BE2C (cell line): ENCODE measurements at regions not wholly inside any gene's neighbourhood (a gene's known extent, or its start where the extent isn't known, plus 50 kb on each side); places are given as distances from the start of the nearest gene placed in this dataset.

Source experiments
- DNase-seq: peaks from one replicate; pipeline ENCODE4 v3.0.0-alpha.2; 2020
- H3K27me3 ChIP-seq: fragments of 250-450 bp; sonication (Bioruptor Pico); 2 replicates; pipeline ENCODE4 v1.5.1; 2020; ENCODE audit warnings: mild to moderate bottlenecking
- H3K36me3 ChIP-seq: fragments of 250-450 bp; sonication (Bioruptor Pico); 2 replicates; pipeline ENCODE4 v1.5.1; 2020; ENCODE audit warnings: mild to moderate bottlenecking
- H3K4me1 ChIP-seq: fragments of 250-450 bp; sonication (Bioruptor Pico); 2 replicates; pipeline ENCODE4 v1.5.1; 2020
- H3K4me3 ChIP-seq: 2 replicates; pipeline ENCODE4 v1.5.1; 2011; ENCODE audit warnings: low read depth, low read length
- H3K9me3 ChIP-seq: fragments of 250-450 bp; sonication (Bioruptor Pico); 2 replicates; pipeline ENCODE4 v1.5.1; 2020
- TF ChIP-seq, protein P1 (sequence below): IDR thresholded peaks from 2 replicates; pipeline ENCODE4 v1.5.1; 2012; ENCODE audit warnings: mild to moderate bottlenecking, low read depth, low read length

GRCh38 chr1:203419558-203419957 is 56.0 kb upstream of the PRELP start:
- TF ChIP-seq, protein P1, sequence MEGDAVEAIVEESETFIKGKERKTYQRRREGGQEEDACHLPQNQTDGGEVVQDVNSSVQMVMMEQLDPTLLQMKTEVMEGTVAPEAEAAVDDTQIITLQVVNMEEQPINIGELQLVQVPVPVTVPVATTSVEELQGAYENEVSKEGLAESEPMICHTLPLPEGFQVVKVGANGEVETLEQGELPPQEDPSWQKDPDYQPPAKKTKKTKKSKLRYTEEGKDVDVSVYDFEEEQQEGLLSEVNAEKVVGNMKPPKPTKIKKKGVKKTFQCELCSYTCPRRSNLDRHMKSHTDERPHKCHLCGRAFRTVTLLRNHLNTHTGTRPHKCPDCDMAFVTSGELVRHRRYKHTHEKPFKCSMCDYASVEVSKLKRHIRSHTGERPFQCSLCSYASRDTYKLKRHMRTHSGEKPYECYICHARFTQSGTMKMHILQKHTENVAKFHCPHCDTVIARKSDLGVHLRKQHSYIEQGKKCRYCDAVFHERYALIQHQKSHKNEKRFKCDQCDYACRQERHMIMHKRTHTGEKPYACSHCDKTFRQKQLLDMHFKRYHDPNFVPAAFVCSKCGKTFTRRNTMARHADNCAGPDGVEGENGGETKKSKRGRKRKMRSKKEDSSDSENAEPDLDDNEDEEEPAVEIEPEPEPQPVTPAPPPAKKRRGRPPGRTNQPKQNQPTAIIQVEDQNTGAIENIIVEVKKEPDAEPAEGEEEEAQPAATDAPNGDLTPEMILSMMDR: no peak
- Histone ChIP-seq H3K36me3 (no peaks in the 10 kb centered on the region), H3K4me3 (no peak overlapping the region), H3K27me3 (no peaks in the 10 kb centered on the region), H3K9me3 (no peaks in the 10 kb centered on the region), H3K4me1 (no peaks in the 10 kb centered on the region)
- no peak for DNase-seq

DNA sequence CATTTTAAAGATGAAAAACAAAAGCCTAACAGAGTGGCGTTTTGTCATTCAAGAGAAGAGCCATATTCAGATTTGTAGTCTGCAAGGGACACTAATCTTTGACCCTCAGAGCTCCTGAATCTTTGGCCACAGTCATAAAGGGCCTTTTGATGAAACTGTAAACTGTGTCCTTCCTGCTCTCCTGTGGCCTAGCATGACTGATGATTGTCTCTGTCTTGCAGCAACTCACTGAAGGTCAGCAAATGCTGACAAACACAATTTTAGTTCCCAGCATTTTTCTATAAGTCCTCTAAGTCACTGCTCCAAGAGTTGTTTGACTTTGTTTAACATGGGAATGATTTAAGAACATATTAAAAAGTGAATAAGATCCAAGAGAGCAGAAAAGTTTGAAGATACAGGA is 55.3 kb upstream of the PRELP start:
- DNase-seq: no peak
- Histone ChIP-seq H3K4me1 (no peaks in the 10 kb centered on the region; the same call in 1 of the 2 replicates), H3K9me3 (no peaks in the 10 kb centered on the region), H3K4me3 (no peak overlapping the region), H3K27me3 (no peaks in the 10 kb centered on the region), H3K36me3 (no peaks in the 10 kb centered on the region)
- TF ChIP-seq, protein P1: no peak

DNA sequence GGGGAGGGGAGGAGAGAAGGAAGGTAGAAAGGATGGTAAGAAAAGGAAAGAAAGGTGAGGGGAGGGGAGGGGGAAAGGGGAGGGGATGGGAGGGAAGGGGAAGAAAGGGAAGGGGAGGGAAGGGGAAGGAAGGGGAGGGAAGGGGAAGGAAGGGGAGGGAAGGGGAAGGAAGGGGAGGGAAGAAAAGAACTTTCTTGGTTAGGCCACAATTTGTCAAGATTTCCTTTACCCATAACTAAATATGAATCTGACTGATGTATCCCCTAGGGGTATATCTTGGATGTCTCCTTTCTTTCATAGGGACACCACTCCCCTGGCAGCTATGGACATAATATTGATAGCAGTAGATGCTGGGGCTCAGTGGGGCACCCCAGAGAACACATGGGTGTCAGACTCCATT is 54.4 kb upstream of the PRELP start:
- no peaks in the 10 kb centered on the region for H3K27me3 ChIP-seq
- peaks cover 3% of the 10 kb centered on the region; the same call in 1 of the 2 replicates for H3K4me1 ChIP-seq
- H3K9me3 ChIP-seq: no peaks in the 10 kb centered on the region
- no peak overlapping the region for H3K4me3 ChIP-seq
- TF ChIP-seq, protein P1: no peak
- no peaks in the 10 kb centered on the region for H3K36me3 ChIP-seq
- no peak for DNase-seq

DNA sequence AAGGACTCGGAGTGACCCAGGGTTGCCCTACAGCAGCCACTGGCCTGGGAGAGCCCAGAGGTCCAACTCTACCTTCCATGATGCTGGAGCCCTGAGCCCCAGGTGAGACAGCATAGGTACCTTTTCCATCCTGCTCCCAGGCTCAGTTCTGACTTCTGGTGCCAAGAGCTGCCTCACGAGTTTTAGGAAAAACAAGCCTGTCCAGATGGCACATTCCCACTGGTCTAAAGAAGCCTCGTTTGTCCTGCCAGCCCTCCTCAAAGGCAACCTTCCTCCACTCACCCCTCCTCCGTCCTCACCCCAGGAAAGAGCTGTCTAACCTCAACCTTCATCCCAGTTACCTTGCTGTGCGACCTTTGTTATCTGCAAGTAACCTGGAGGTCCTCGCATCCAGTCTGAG is 53.5 kb upstream of the PRELP start:
- H3K4me1 ChIP-seq: peaks cover 3% of the 10 kb centered on the region; the same call in 1 of the 2 replicates
- no peak for DNase-seq
- no peaks in the 10 kb centered on the region for H3K9me3 ChIP-seq
- TF ChIP-seq, protein P1: no peak
- H3K36me3 ChIP-seq: no peaks in the 10 kb centered on the region
- no peak overlapping the region for H3K4me3 ChIP-seq
- no peaks in the 10 kb centered on the region for H3K27me3 ChIP-seq

GRCh38 chr1:203422656-203423055 is 53.0 kb upstream of the PRELP start:
- DNase-seq: no peak
- no peaks in the 10 kb centered on the region for H3K36me3 ChIP-seq
- peaks cover 3% of the 10 kb centered on the region; the same call in 1 of the 2 replicates for H3K4me1 ChIP-seq
- TF ChIP-seq, protein P1: no peak
- no peaks in the 10 kb centered on the region for H3K9me3 ChIP-seq
- H3K4me3 ChIP-seq: no peak overlapping the region
- H3K27me3 ChIP-seq: no peaks in the 10 kb centered on the region

GRCh38 chr1:203424285-203424684 is 51.3 kb upstream of the PRELP start:
- Histone ChIP-seq H3K4me3 (no peak overlapping the region), H3K36me3 (no peaks in the 10 kb centered on the region), H3K4me1 (peaks cover 7% of the 10 kb centered on the region; the same call in 1 of the 2 replicates), H3K27me3 (no peaks in the 10 kb centered on the region), H3K9me3 (no peaks in the 10 kb centered on the region)
- no peak for DNase-seq
- TF ChIP-seq, protein P1: no peak
